ENCODE measurements at regions not wholly inside any gene's neighbourhood (a gene's known extent, or its start where the extent isn't known, plus 50 kb on each side); places are given as distances from the start of the nearest gene placed in this dataset.

DNA sequence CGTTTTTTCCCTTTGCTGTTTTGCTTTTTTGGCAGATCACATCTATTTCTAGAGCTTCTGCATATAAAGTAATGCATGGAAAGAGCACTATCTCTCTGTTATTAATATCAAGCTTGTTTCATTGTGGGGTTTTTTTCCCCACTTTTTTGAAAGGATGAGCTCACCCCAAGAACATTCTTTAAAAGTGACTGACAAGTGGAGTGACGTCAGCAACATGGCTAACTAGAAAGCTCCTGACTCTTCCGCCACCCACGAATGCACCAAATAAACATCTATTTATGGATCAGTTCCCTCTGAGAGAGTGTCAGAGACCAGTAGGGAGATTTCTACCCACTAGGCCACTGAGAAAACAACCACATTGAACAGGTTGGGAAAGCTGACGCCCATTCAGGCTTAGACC, 445.4 kb downstream of the GALC start:
- H3K4me1 ChIP-seq (ENCODE audit: control insufficient read depth, insufficient read depth, low read length, poor library complexity, severe bottlenecking) = no peaks in the 10 kb centered on the region
- WGBS, 2 experiments (ENCODE audit: insufficient coverage in 2 of 2) = 79 to 80% methylated on average over 1 to 5 of the region's 5 CpGs

DNA sequence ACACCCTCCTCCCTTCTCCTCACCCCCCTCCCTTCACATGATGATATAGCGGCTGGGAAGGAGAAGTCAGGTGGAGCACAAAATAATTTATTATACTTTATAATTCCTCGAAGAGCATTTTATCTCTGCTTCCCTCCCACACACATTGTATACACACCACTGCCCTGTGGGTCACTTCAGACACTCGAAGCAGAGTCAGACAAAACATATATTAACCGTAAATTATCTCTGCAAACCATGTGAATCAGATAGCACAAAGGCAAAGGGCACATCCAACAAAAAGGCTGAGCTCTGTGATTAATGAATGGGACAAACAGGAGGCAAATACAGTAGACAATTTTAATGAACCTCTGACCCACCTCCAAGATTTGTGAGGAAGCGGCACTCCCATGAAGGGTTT, 450.7 kb downstream of the GALC start:
- H3K4me3 ChIP-seq (ENCODE audit: extremely low read depth, insufficient read depth, low read length, poor library complexity, severe bottlenecking) = no peak overlapping the region
- no peaks in the 10 kb centered on the region for H3K36me3 ChIP-seq (ENCODE audit: control insufficient read depth, insufficient read depth, low read length)
- no peak overlapping the region for H3K27ac ChIP-seq (ENCODE audit: low read depth, low read length, severe bottlenecking)
- no peaks in the 10 kb centered on the region for H3K4me1 ChIP-seq (ENCODE audit: control insufficient read depth, insufficient read depth, low read length, poor library complexity, severe bottlenecking)
- WGBS, 2 experiments (ENCODE audit: insufficient coverage in 2 of 2) = 100% methylated on average over 1 of the region's 5 CpGs
- H3K9me3 ChIP-seq (ENCODE audit: control insufficient read depth, low read length) = no peaks in the 10 kb centered on the region

More for the DNA sequence above, 445.4 kb downstream of the GALC start:
- Histone ChIP-seq H3K9me3 (ENCODE audit: control insufficient read depth, low read length) (no peaks in the 10 kb centered on the region), H3K27ac (ENCODE audit: low read depth, low read length, severe bottlenecking) (no peak overlapping the region), H3K4me3 (ENCODE audit: extremely low read depth, insufficient read depth, low read length, poor library complexity, severe bottlenecking) (no peak overlapping the region), H3K36me3 (ENCODE audit: control insufficient read depth, insufficient read depth, low read length) (no peaks in the 10 kb centered on the region)

DNA sequence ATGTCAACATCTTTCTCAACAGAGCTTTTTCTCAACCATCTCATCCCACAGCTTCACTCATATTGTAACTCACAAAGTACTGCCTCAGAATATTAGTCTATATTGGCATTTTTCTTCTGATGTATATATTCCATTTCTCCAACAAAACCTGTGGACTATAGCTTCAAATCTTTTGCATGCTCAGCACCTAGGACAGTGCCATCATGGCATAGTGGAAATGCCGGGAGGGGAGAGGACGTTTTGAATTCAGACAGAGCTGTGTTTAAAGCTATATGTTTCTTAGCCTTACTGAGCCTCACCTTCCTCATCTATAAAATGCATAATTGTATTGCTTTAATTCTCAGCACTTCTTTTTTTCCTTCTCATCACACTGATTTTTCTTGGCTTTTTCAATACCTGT, 452.6 kb downstream of the GALC start:
- H3K4me1 ChIP-seq (ENCODE audit: control insufficient read depth, insufficient read depth, low read length, poor library complexity, severe bottlenecking) = no peaks in the 10 kb centered on the region
- no peak overlapping the region for H3K4me3 ChIP-seq (ENCODE audit: extremely low read depth, insufficient read depth, low read length, poor library complexity, severe bottlenecking)
- no peak overlapping the region for H3K27ac ChIP-seq (ENCODE audit: low read depth, low read length, severe bottlenecking)
- no peaks in the 10 kb centered on the region for H3K36me3 ChIP-seq (ENCODE audit: control insufficient read depth, insufficient read depth, low read length)
- H3K9me3 ChIP-seq (ENCODE audit: control insufficient read depth, low read length) = no peaks in the 10 kb centered on the region
- WGBS, 2 experiments (ENCODE audit: insufficient coverage in 2 of 2) = 100% methylated on average over 1 of the region's 2 CpGs; no CpG with 5 or more reads in 1 of the 2 experiments

DNA sequence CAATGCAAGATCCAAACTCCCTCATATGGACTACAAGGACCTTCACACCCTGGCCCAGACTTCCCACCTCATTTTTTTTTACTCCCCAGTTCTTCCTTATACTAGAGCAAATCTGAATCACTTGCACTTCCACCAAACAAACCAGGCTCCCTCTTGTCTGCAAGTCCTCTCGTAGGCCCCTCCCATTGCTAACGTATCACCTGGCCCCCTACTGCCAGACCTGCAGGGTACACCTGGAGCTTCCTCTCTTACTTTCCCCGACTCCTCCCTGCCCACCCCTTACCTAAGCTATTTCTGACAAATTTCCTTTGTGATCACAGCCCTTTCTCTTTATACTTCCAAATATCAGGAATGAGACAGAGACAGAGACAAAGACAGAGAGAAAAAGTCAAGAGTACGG, 463.9 kb downstream of the GALC start:
- no peaks in the 10 kb centered on the region for H3K9me3 ChIP-seq (ENCODE audit: control insufficient read depth, low read length)
- H3K4me1 ChIP-seq (ENCODE audit: control insufficient read depth, insufficient read depth, low read length, poor library complexity, severe bottlenecking) = no peaks in the 10 kb centered on the region
- no peaks in the 10 kb centered on the region for H3K36me3 ChIP-seq (ENCODE audit: control insufficient read depth, insufficient read depth, low read length)
- no peak overlapping the region for H3K27ac ChIP-seq (ENCODE audit: low read depth, low read length, severe bottlenecking)
- H3K4me3 ChIP-seq (ENCODE audit: extremely low read depth, insufficient read depth, low read length, poor library complexity, severe bottlenecking) = no peak overlapping the region
- WGBS, 2 experiments (ENCODE audit: insufficient coverage in 2 of 2) = 56 to 75% methylated on average over 2 to 3 of the region's 4 CpGs

DNA sequence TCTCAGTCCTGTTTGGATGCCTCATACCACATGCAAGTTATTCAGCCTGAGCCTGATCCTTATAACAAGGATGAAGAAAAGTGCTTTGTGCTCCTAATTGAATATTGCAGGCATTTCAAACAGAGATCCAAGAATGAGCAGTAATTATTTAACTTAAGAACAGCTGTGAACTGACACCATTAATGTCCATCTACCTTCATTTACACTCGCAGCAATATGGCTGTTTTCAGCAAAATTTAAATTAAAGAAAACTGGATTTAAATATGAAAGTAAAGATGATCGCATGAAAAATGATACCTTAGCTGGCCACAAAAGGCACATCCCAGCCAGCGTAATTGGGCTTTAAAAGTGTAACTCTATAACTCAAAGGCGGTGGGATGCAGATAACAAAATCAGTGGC, 466.3 kb downstream of the GALC start:
- H3K4me3 ChIP-seq (ENCODE audit: extremely low read depth, insufficient read depth, low read length, poor library complexity, severe bottlenecking) = no peak overlapping the region
- H3K36me3 ChIP-seq (ENCODE audit: control insufficient read depth, insufficient read depth, low read length) = no peaks in the 10 kb centered on the region
- WGBS, 2 experiments (ENCODE audit: insufficient coverage in 2 of 2) = 86 to 92% methylated on average over 2 to 3 of the region's 4 CpGs
- no peak overlapping the region for H3K27ac ChIP-seq (ENCODE audit: low read depth, low read length, severe bottlenecking)
- no peaks in the 10 kb centered on the region for H3K4me1 ChIP-seq (ENCODE audit: control insufficient read depth, insufficient read depth, low read length, poor library complexity, severe bottlenecking)
- no peaks in the 10 kb centered on the region for H3K9me3 ChIP-seq (ENCODE audit: control insufficient read depth, low read length)

DNA sequence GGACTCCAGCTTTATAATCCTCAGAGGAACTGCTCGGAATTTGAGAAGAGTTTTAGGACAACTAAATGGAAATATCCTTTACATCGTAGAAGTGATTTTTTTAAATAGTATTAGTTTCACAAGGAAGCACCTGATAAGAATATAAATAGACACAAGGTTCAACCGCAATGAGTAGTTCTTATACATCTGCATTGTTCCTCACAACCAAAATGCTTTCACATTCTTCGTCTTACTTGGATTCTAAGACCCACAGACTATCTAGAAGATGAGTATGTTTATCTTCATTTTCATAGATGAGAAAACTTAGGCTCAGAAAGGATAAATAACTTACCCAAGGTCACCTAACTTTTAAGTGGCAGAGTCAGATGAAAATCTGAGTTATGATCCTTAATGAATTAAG, 469.0 kb downstream of the GALC start:
- Histone ChIP-seq H3K4me1 (ENCODE audit: control insufficient read depth, insufficient read depth, low read length, poor library complexity, severe bottlenecking) (no peaks in the 10 kb centered on the region), H3K4me3 (ENCODE audit: extremely low read depth, insufficient read depth, low read length, poor library complexity, severe bottlenecking) (no peak overlapping the region), H3K9me3 (ENCODE audit: control insufficient read depth, low read length) (no peaks in the 10 kb centered on the region), H3K27ac (ENCODE audit: low read depth, low read length, severe bottlenecking) (no peak overlapping the region), H3K36me3 (ENCODE audit: control insufficient read depth, insufficient read depth, low read length) (no peaks in the 10 kb centered on the region)
- WGBS, 2 experiments (ENCODE audit: insufficient coverage in 2 of 2) = 100% methylated on average over 1 of the region's 4 CpGs; no CpG with 5 or more reads in 1 of the 2 experiments

DNA sequence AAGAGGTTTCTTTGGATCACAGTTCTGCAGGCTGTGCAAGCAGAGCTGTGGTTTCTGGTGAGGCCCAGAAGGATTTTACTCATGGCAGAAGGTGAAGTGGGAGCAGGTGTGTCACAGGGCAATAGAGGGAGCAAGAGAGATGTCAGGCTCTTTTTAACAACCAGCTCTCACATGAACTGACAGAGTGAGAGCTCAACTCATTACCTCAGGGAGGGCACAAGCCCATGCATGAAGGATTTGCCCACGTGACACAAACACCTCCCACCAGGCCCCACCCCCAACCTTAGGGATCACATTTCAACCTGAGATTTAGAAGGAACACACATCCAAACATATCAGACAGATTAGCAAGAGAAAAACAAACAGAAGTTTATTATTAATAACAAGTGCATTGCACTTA, 470.4 kb downstream of the GALC start:
- Histone ChIP-seq H3K9me3 (ENCODE audit: control insufficient read depth, low read length) (no peaks in the 10 kb centered on the region), H3K4me3 (ENCODE audit: extremely low read depth, insufficient read depth, low read length, poor library complexity, severe bottlenecking) (no peak overlapping the region), H3K36me3 (ENCODE audit: control insufficient read depth, insufficient read depth, low read length) (no peaks in the 10 kb centered on the region), H3K27ac (ENCODE audit: low read depth, low read length, severe bottlenecking) (no peak overlapping the region), H3K4me1 (ENCODE audit: control insufficient read depth, insufficient read depth, low read length, poor library complexity, severe bottlenecking) (no peaks in the 10 kb centered on the region)
- WGBS, 2 experiments (ENCODE audit: insufficient coverage in 2 of 2) = 20% methylated on average over 1 of the region's 1 CpG

DNA sequence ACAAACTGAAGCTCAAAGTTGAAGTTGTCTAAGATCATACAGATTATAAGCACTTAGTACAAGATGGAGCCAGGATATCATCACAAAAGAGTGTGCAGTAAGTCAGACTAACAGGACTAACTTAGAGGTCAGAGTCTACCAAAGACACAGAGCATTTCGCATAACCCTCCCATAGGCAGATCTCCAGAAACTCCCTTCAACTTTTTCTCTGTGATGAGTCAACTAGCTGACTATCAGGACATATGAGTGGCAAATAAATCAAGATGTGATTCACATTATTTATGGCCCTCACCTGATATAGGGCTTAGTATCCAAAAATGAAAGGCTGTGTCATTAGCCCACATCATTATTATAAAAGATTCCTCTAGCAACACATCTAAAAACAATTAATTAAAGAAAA, 484.6 kb downstream of the GALC start:
- no peak overlapping the region for H3K4me3 ChIP-seq (ENCODE audit: extremely low read depth, insufficient read depth, low read length, poor library complexity, severe bottlenecking)
- peaks cover 4% of the 10 kb centered on the region for H3K4me1 ChIP-seq (ENCODE audit: control insufficient read depth, insufficient read depth, low read length, poor library complexity, severe bottlenecking)
- H3K36me3 ChIP-seq (ENCODE audit: control insufficient read depth, insufficient read depth, low read length) = no peaks in the 10 kb centered on the region
- 100% methylated on average over 1 of the region's 1 CpG; no CpG with 5 or more reads in 1 of the 2 experiments for WGBS, 2 experiments (ENCODE audit: insufficient coverage in 2 of 2)
- no peaks in the 10 kb centered on the region for H3K9me3 ChIP-seq (ENCODE audit: control insufficient read depth, low read length)
- no peak overlapping the region for H3K27ac ChIP-seq (ENCODE audit: low read depth, low read length, severe bottlenecking)

DNA sequence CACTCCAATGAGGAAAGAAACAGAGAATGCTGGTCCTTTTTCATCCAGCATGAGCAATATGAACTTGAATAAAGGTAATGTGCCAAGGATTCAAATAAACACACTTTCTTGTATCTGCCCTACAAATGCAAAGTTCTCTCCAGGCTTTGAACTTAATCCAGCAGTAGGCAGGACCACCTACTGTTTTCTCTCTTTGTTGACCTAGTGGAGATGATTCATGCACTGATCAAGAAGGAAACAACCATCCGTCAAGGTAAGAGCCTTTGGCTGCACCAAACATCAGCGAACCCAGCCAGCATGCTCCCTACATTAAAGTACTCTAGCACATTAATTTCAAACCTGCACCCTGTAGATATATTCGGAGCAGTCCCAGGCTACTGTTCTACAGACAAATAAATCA, 489.3 kb downstream of the GALC start:
- 100% methylated on average over 1 of the region's 3 CpGs; no CpG with 5 or more reads in 1 of the 2 experiments for WGBS, 2 experiments (ENCODE audit: insufficient coverage in 2 of 2)
- Histone ChIP-seq H3K27ac (ENCODE audit: low read depth, low read length, severe bottlenecking) (no peak overlapping the region), H3K4me3 (ENCODE audit: extremely low read depth, insufficient read depth, low read length, poor library complexity, severe bottlenecking) (no peak overlapping the region), H3K4me1 (ENCODE audit: control insufficient read depth, insufficient read depth, low read length, poor library complexity, severe bottlenecking) (peaks cover 4% of the 10 kb centered on the region), H3K36me3 (ENCODE audit: control insufficient read depth, insufficient read depth, low read length) (no peaks in the 10 kb centered on the region), H3K9me3 (ENCODE audit: control insufficient read depth, low read length) (no peaks in the 10 kb centered on the region)

DNA sequence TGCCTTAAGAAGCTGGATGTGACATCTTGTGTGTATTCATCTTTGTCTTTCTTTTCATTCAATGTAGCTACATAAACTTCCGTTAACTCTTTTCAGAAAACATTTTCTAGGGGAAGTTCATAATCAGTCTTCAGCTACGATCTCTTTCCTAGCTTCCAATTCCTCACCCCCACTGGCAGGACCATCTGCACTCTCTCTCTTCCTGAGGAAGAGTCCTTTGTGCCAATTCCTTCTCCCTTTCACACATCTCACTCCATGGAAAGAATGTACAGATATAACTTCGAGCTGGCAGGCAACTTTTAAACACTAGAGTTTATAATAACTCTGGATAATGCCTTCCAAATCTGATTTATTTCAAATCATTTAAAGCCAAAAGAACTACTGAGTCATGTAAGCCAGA, 495.7 kb downstream of the GALC start:
- H3K27ac ChIP-seq (ENCODE audit: low read depth, low read length, severe bottlenecking) = no peak overlapping the region
- H3K4me3 ChIP-seq (ENCODE audit: extremely low read depth, insufficient read depth, low read length, poor library complexity, severe bottlenecking) = no peak overlapping the region
- no peaks in the 10 kb centered on the region for H3K4me1 ChIP-seq (ENCODE audit: control insufficient read depth, insufficient read depth, low read length, poor library complexity, severe bottlenecking)
- no peaks in the 10 kb centered on the region for H3K36me3 ChIP-seq (ENCODE audit: control insufficient read depth, insufficient read depth, low read length)
- no peaks in the 10 kb centered on the region for H3K9me3 ChIP-seq (ENCODE audit: control insufficient read depth, low read length)
- WGBS, 2 experiments (ENCODE audit: insufficient coverage in 2 of 2) = 90 to 94% methylated on average over 2 of the region's 3 CpGs

DNA sequence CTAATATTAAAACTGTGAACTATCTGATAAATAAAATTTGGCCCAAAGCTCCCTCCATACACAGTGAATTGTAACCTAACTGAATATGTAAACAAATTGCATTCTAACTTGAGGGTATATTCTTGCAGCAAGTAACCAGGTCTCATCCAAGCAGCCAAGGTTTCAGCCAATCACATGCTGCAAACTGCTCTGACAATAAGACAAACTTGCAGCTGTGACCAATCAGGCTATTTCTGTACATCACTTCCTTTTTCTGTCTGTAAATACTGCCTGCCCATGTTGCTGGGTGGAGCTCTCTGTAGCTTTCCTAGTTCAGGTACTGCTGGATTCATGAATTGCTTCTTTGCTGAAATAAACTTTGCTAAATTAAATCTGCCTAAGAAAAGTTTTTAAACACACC, 499.0 kb downstream of the GALC start:
- Histone ChIP-seq H3K9me3 (ENCODE audit: control insufficient read depth, low read length) (no peaks in the 10 kb centered on the region), H3K36me3 (ENCODE audit: control insufficient read depth, insufficient read depth, low read length) (no peaks in the 10 kb centered on the region)

DNA sequence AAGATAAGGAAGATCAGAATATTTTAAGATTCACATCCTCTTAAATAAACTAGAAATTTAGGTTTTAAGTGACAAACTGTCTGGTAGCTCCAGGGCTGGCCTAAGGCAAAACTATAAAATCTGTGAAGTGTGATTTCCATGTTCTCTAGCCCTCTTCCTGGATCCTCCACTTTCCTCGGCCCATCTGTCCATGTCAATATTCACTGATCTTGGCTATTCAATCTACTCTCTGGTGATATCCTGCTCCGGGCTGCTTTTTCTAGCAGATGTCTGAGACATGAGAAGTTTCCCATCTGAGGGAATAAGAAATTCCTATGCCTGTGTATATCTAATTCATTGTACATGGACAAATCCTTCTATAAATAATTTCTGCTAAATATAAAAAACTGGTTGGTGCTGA, 500.4 kb downstream of the GALC start:
- Histone ChIP-seq H3K4me1 (ENCODE audit: control insufficient read depth, insufficient read depth, low read length, poor library complexity, severe bottlenecking) (peaks cover 4% of the 10 kb centered on the region), H3K4me3 (ENCODE audit: extremely low read depth, insufficient read depth, low read length, poor library complexity, severe bottlenecking) (no peak overlapping the region), H3K36me3 (ENCODE audit: control insufficient read depth, insufficient read depth, low read length) (no peaks in the 10 kb centered on the region), H3K9me3 (ENCODE audit: control insufficient read depth, low read length) (no peaks in the 10 kb centered on the region), H3K27ac (ENCODE audit: low read depth, low read length, severe bottlenecking) (no peak overlapping the region)
- WGBS, 2 experiments (ENCODE audit: insufficient coverage in 2 of 2) = no CpG with 5 or more reads among the region's 2 CpGs

More for the DNA sequence above, 499.0 kb downstream of the GALC start:
- Histone ChIP-seq H3K4me1 (ENCODE audit: control insufficient read depth, insufficient read depth, low read length, poor library complexity, severe bottlenecking) (peaks cover 4% of the 10 kb centered on the region), H3K27ac (ENCODE audit: low read depth, low read length, severe bottlenecking) (no peak overlapping the region), H3K4me3 (ENCODE audit: extremely low read depth, insufficient read depth, low read length, poor library complexity, severe bottlenecking) (no peak overlapping the region)
